GM23338 (cell line): ENCODE measurements at regions not wholly inside any gene's neighbourhood (a gene's known extent, or its start where the extent isn't known, plus 50 kb on each side); places are given as distances from the start of the nearest gene placed in this dataset.

Source experiments
- ATAC-seq: fragments of 200-7000 bp; cut with Tn5 transposase; 3 replicates; pipeline ENCODE4 v1.9.1; 2020
- DNase-seq: peaks from one replicate; pipeline ENCODE4 v3.0.0-alpha.2; 2015; ENCODE audit warnings: low spot score
- H2AFZ ChIP-seq: fragments of 200-600 bp; sonication (generic); 2 replicates; pipeline ENCODE4 v1.8.0; 2016; ENCODE audit warnings: antibody characterized with exemption, mild to moderate bottlenecking, moderate library complexity
- H3F3A ChIP-seq: fragments of 200-600 bp; sonication (generic); replicated peaks from 2 replicates; pipeline ENCODE4 v1.8.0; 2017; ENCODE audit warnings: antibody characterized with exemption, mixed run types, low read depth
- H3K27ac ChIP-seq: fragments of 200-600 bp; sonication (generic); 2 replicates; pipeline ENCODE4 v1.6.1; 2016; ENCODE audit warnings: low read depth
- H3K27me3 ChIP-seq: fragments of 200-600 bp; sonication (generic); 2 replicates; pipeline ENCODE4 v1.8.0; 2016; ENCODE audit warnings: mild to moderate bottlenecking, mixed run types, moderate library complexity; ENCODE audit not compliant: insufficient read depth
- H3K36me3 ChIP-seq: fragments of 200-600 bp; sonication (generic); 2 replicates; pipeline ENCODE4 v1.8.0; 2016; ENCODE audit warnings: mild to moderate bottlenecking; ENCODE audit not compliant: insufficient read depth
- H3K4me1 ChIP-seq: fragments of 200-600 bp; sonication (generic); 2 replicates; pipeline ENCODE4 v1.8.0; 2016; ENCODE audit warnings: mild to moderate bottlenecking, moderate library complexity; ENCODE audit not compliant: insufficient read depth
- H3K4me2 ChIP-seq: fragments of 200-600 bp; sonication (generic); 2 replicates; pipeline ENCODE4 v1.7.1; 2017; ENCODE audit warnings: mixed run types
- H3K4me3 ChIP-seq: fragments of 200-600 bp; sonication (generic); 2 replicates; pipeline ENCODE4 v1.6.1; 2016; ENCODE audit warnings: mixed run types
- H3K79me2 ChIP-seq: fragments of 200-600 bp; sonication (generic); replicated peaks from 2 replicates; pipeline ENCODE4 v1.8.0; 2017; ENCODE audit warnings: mild to moderate bottlenecking; ENCODE audit not compliant: insufficient read depth
- H3K9me2 ChIP-seq: fragments of 200-600 bp; sonication (generic); 2 replicates; pipeline ENCODE4 v1.8.0; 2017; ENCODE audit not compliant: insufficient read depth
- H4K20me1 ChIP-seq: fragments of 200-600 bp; sonication (generic); replicated peaks from 2 replicates; pipeline ENCODE4 v1.8.0; 2017; ENCODE audit warnings: mild to moderate bottlenecking; ENCODE audit not compliant: insufficient read depth
- H3K27ac Mint-ChIP-seq: 2 replicates; pipeline ENCODE4 v1.8.0; 2020; ENCODE audit warnings: inconsistent platforms, mild to moderate bottlenecking, moderate library complexity, mixed read lengths
- H3K27me3 Mint-ChIP-seq: 3 replicates; pipeline ENCODE4 v1.8.0; 2022; ENCODE audit warnings: low read depth, mild to moderate bottlenecking, moderate library complexity, mixed read lengths, inconsistent platforms; ENCODE audit not compliant: insufficient read depth, poor library complexity
- H3K36me3 Mint-ChIP-seq: 3 replicates; pipeline ENCODE4 v1.8.0; 2021; ENCODE audit warnings: low read depth, mild to moderate bottlenecking, inconsistent platforms, moderate library complexity, mixed read lengths
- H3K4me1 Mint-ChIP-seq: 3 replicates; pipeline ENCODE4 v1.8.0; 2020; ENCODE audit warnings: mild to moderate bottlenecking, inconsistent platforms, mixed read lengths
- H3K4me3 Mint-ChIP-seq: 3 replicates; pipeline ENCODE4 v1.8.0; 2021; ENCODE audit warnings: moderate library complexity, mild to moderate bottlenecking, inconsistent platforms, mixed read lengths
- H3K9me3 Mint-ChIP-seq: 3 replicates; pipeline ENCODE4 v1.8.0; 2020; ENCODE audit warnings: moderate library complexity, mild to moderate bottlenecking, inconsistent platforms, mixed read lengths
- CREB1 ChIP-seq: fragments of 250-450 bp; sonication (Bioruptor Pico); IDR thresholded peaks from 2 replicates; pipeline ENCODE4 v1.5.0; 2020; ENCODE audit warnings: low read depth, mild to moderate bottlenecking, moderate library complexity
- CTCF ChIP-seq, 2 experiments: fragments of 200-600 bp in 1 of 2; sonication (generic) in 1 of 2; conservative IDR thresholded peaks; 2 replicates each; pipeline versions ENCODE4 v1.5.1 to v1.6.1; 2016 to 2017; ENCODE audit warnings: antibody characterized with exemption in 2 of 2, low read depth in 2 of 2, mild to moderate bottlenecking in 2 of 2, moderate library complexity in 1 of 2
- ETS1 ChIP-seq: IDR thresholded peaks from 2 replicates; pipeline ENCODE4 v1.6.1; 2016; ENCODE audit warnings: antibody characterized with exemption
- REST ChIP-seq: IDR thresholded peaks from one replicate; pipeline ENCODE4 v1.6.1; 2018; ENCODE audit warnings: antibody characterized with exemption; ENCODE audit not compliant: unreplicated experiment
- STAT1 ChIP-seq: IDR thresholded peaks from one replicate; pipeline ENCODE4 v1.6.1; 2016; ENCODE audit warnings: antibody characterized with exemption; ENCODE audit not compliant: unreplicated experiment
- ZNF462 ChIP-seq: fragments of 250-450 bp; sonication (Bioruptor Pico); IDR thresholded peaks from 2 replicates; pipeline ENCODE4 v1.5.0; 2020; ENCODE audit warnings: mild to moderate bottlenecking, moderate library complexity

GRCh38 chr6:77181749-77182148 lies 281.5 kb downstream of the HTR1B start:
- Mint-ChIP-seq H3K9me3 (no peaks in the 10 kb centered on the region; the same call in 1 of the 3 replicates), H3K27ac (no peak overlapping the region), H3K36me3 (no peaks in the 10 kb centered on the region), H3K4me1 (no peaks in the 10 kb centered on the region), H3K4me3 (no peak overlapping the region), H3K27me3 (peaks cover 3% of the 10 kb centered on the region)
- H3K4me1 ChIP-seq: no peaks in the 10 kb centered on the region
- H3K36me3 ChIP-seq: no peaks in the 10 kb centered on the region
- no peak for TF ChIP-seq CTCF (conservative IDR thresholded peaks at IDR 0.05; ENCODE audit: low read depth in 2 of 2)
- no peak for TF ChIP-seq REST
- no peak for TF ChIP-seq CREB1 (CRISPR knock-in tag)
- TF ChIP-seq ZNF462 (CRISPR knock-in tag): no peak
- no peak for TF ChIP-seq STAT1
- no peak for TF ChIP-seq ETS1
- H3K9me2 ChIP-seq: no peaks in the 10 kb centered on the region
- H2AFZ ChIP-seq: no peak overlapping the region
- no peaks in the 10 kb centered on the region for H4K20me1 ChIP-seq
- H3K79me2 ChIP-seq: no peaks in the 10 kb centered on the region
- no peak overlapping the region for H3K27ac ChIP-seq
- no peak for ATAC-seq
- no peak overlapping the region for H3K4me2 ChIP-seq
- no peak overlapping the region for H3K4me3 ChIP-seq
- no peaks in the 10 kb centered on the region for H3K27me3 ChIP-seq
- H3F3A ChIP-seq: no peaks in the 10 kb centered on the region
- no peak for DNase-seq
